Stimulated activated CD4-positive, alpha-beta T cell treated with anti-CD3 and anti-CD28 coated beads, Interleukin-15, amount 100 ng/mL, for 48 hours (primary cell): ENCODE measurements at regions not wholly inside any gene's neighbourhood (a gene's known extent, or its start where the extent isn't known, plus 50 kb on each side); places are given as distances from the start of the nearest gene placed in this dataset.

Source experiments
- DNase-seq, 2 donors: peaks; one replicate each; pipeline ENCODE4 v3.0.0-alpha.2; 2020; ENCODE audit warnings: low read depth in 2 of 2

DNA sequence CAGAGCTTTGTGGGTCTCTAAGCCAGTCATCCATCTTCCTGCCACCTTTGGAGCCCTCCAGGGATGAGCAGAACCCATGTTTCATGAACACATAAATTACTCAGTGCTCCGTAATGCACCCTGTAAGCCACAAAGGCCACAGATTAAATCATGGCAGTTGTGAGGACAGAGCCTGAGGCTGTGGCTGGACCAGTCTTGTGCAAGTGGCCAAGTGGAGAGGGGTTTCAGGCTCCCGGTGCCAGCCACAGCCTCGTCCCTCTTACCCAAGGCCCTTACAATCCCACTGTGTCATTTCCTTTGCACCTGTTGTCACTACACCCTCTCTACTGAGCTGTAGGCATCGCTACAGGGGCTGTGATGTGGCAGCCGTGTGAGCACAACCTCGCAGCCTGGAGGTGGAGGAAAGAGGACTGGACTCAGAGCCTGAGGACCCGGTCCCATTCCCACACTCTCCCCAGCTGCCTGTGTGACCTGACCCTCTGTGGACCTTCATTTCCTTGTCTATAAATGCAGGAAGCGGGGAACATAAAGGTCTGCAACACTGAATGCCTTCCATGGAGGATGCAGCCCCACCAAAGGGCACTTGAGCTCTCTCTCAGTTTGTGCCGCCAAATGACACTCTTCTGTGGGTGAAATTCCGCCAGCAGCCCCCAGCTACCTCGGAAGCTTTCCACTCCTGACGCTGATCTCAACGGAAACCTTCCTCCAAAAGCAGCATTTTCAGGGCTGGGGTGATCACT is 792.0 kb downstream of the UQCRFS1 start:
- DNase-seq: no peak

DNA sequence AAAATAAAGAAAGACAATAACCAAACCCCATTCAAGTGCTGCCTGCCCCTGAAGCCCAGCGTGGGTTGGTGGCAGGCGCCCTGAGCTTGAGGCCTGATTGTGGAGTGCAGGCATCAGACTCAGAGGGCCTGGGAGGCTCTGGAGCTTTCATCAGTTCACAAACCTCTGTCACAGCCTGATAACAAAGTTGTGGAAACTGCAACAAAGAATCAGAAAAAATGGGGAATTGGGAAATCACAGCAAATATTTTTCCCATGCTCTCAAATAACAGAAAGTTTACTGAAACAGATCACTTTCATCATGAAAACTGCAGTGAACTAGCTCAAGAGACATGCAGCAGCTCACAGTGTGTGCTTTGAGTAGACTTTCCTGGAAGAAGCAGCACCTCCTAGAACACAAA is 793.6 kb downstream of the UQCRFS1 start:
- DNase-seq: no peak

DNA sequence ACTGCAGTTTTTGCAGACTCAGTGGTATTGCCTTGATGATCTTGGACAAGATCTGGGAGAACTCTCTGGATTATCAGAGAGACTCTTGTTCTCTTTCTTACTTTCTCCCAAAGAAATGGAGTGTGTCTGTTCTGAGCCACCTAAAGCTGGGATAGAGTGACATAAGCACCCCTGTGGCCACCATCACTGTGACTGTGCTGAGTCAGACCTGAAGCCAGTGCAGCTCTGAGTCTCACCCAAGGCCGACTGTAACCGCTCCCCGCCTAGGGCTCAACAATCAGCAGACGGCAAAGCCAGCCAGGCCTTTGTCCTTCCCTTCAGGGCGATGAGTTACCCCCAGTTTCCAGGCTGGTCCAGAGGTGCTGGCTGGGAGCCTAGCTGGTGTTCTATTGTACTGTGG is 795.6 kb downstream of the UQCRFS1 start:
- no peak for DNase-seq

DNA sequence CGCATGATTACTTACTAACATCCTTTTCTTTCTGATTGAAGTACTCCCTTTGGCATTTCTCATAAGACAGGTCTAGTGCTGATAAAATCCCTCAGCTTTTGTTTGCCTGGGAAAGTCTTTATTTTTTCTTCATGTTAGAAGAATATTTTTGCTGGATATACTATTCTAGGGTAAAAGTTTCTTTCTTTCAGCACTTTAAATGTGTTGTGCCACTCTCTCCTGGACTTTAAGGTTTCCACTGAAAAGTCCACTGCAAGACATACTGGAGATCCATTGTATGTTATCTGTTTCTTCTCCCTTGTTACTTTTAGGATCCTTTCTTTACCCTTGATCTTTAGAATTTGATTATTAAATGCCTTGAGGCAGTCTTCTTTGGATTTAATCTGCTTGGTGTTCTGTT is 796.7 kb downstream of the UQCRFS1 start:
- DNase-seq: no peak

DNA sequence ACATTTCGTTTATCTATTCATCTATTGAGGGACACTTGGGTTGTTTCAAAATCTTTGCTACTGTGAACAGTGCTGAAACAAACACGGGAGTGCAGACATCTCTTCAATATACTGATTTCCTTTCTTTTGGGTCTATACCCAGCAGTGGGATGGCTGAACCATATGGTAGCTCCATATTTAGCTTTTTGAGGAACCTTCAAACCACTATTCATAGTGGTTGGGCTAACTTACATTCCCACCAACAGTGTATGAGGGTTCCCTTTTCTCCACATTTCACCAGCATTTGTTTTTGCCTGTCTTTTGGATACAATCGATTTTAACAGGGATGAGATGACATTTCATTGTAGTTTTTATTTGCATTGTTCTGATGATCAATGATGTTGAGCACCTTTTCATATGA is 798.2 kb downstream of the UQCRFS1 start:
- DNase-seq: no peak

DNA sequence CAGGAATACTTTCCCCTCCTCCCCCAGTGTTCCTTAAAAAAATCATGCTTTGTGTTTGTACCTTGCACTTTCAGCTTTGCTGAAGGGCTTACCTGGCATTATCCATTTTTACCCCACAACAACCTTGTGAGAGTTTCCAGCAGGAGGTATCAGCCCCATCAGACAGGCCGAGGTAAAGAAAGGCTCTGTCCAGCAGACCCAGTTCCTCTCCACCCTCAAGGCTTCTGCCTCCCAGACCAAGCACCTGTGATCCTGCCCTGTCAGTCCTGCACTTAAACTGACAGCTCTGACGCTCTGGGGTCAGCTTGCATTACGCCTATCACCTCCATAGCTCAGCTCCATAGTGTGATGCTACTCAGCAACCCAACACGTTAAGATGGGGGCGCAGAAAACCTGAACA is 803.1 kb downstream of the UQCRFS1 start:
- no peak for DNase-seq

DNA sequence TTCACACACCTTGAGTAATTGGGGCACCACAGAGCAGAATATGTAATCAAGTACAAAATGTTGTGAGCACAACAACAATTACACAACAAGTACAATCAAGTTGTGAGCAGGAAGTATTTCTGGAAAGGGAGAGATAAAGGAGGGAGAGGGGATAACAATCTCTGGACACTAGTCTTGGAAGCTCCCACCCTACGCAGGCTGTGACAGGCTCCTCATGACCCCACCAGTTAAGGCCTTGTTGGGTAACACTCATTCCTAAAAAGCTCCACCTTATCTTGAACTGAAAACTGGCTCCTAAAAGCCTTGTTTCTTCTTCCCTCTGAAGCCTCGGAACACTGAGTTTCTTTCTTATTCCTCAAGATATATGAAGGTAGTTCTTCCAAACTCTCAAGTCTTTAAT is 806.0 kb downstream of the UQCRFS1 start:
- DNase-seq: no peak

DNA sequence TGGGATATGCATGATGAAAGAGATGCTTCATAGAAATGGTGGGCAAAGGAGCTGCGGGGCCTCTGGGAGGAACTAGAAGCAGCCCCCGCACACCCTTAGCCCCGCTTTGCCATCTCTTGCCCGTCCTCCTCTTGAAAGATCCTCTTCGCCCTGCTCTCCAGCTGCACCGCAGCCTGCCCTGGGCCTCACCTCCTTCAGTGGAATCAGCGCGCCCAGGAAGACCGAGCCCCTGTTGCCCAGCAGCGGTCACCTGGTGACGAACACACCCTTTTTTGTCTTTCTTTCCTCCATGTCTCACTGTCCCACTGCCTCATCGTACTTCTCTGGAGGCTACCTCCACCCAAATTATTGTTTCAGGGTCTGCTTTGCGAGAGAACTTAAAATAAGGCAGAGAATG is 807.6 kb downstream of the UQCRFS1 start:
- DNase-seq: no peak

DNA sequence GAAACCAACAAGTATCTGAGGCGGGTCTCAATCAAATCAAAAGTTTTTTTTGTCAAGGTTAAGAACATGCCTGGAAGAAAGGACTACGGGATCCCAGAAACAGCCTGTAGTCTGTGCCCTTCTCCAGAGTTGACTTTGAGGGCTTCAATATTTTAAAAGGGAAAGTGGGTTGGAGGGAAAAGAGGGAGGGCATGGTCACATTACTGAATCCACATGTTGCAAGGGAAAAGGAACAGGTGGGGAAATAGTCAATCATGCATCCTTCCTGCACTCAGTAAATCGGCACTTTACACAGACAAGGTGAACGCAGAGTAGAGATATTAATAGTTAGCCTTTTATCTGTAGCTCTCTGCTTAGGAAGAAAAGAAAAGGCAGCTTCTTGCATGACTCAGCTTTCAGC is 808.5 kb downstream of the UQCRFS1 start:
- DNase-seq: no peak

DNA sequence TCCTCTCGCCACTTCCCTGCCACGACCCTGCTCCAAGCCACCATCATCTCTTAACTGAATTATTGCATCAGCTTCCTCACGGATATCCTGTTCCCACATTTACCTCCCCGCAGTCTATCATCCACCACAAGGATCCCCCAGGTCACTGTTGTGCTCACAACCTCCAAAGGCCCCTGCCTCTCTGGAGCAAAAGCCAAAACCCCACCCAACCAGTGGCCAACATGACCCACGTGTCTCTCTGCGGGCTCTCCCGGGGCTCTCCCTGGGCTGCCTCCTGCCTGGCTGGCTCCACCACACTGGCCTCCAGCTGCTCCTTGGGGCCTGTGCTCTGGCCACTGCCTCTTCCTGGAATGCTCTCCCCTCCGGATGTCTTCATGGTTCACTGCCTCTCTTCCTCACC is 809.3 kb downstream of the UQCRFS1 start:
- no peak for DNase-seq

DNA sequence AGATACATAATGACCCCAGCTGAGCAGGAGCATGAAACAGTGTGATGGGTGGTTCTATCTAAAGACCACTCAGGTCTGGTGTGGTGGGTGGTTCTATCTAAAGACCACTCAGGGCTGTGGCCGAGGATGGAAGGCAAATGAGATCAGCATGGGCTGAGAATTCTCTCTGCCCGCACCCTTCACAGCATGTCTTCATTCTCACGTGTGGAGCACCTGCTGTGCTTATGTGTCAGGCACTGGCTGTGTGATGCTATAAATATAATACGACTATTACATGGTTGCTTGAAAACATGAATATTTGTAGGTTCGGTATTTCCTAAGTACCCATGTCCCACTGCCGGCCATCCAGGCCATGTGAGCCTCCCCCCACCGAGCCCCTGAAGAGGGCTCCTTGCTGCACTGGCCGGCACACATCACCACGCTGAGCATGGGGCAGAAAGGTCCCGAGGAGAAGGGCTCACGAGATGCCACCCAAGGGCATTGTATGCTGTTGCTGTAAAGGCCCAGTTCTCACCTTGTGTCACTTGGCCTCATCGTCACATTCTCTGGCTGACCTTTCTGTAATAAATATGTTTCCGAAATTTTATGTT is 810.2 kb downstream of the UQCRFS1 start:
- no peak for DNase-seq

DNA sequence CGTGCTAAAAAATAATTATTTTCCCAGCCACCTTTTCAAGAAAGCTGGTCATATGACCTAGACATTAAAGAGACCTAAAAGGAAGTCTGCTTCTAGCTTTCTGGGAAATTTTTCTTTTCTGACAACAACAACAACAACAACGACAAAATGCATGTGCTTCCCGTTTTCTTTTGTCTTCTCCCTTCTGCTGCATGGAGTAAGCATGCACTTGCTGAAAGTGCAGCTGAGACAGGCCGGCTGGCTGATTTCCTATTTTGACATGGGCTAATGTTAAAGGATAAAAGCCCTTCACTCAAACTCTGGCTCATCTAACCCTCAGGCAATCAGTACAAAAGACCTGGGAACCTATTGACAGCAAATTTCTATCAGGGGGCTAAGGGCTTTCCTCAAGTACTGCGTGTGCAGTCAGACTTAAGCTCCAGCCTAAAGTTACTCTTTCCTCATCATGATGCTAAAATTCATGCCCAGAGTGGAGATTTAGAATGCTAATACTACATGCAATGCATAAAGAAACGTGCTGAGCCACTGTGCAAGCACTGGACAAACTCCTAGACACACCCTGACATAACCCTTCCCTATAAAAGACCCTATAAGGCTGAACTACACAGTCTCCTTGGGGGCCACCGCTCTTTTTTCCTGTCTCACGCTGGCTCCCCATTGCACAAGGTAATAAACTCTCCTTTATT is 811.1 kb downstream of the UQCRFS1 start:
- DNase-seq: no peak

DNA sequence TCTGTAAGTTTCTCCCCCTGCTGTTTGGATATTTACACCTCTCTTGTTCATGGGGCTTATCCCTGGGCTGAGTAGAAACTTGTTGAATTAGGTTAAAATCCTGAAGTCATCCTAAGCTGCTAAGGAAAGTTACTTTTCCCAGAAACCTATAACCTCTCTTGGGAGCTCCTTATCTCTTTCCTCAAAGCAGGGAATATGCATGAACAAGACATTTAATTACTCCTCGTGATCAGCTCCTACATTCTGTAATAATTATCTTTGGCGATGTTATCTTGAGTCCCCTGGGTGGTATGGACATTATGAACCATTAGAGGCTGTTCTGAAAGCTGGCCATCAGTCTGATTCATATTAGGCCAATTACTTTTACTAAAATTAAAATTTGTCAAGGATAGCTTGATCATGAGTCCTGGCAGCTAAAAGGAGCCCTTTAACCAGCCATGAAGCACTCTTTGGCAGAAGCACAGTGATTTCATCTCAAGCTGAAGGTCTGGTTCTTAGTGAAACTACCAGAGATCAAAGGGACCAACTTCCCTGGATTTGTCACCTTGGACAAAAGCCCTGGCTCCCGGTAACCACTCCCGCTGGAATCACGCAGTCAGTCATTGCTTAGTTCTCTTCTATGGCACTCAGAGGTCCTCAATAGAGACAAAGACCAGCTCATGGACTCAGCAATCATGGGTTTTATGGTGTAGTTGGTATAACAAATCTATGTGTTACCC is 811.8 kb downstream of the UQCRFS1 start:
- no peak for DNase-seq

DNA sequence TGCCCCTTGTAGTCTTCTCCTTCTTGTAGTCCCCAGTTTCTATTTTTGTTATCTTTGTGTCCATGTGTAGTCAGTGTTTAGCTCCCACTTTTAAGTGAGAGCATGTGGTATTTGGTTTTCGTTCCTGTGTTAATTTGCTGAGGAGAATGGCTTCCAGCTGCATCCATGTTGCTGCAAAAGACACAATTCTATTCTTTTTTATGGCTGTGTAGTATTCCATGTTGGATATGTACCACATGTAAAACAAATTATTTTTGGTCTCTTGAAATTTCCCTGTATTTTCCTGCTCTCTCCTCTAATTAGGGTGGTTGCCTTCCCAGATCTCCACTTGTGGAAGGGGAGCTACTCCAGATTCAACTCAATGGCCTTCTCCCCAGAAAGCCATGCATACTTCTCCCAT is 813.8 kb downstream of the UQCRFS1 start:
- DNase-seq: no peak

DNA sequence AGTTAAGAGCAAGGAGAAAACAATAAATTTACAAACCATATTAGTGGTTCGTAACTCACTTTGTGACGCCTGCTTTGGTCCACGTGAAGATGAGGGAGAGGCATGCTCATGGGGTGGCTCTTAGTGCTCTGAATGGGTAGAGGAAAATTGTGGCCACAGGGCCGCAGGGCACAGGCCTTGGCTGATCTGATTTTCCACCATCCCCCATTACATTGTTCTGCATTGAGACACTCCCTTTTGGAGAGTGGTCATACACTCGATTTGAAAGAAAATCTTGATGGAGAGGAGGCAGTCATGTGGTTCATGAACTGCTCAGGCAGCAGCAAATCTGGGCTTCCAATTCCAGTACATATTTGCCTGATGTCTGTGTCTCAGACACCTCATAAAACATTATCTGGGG is 815.2 kb downstream of the UQCRFS1 start:
- no peak for DNase-seq

DNA sequence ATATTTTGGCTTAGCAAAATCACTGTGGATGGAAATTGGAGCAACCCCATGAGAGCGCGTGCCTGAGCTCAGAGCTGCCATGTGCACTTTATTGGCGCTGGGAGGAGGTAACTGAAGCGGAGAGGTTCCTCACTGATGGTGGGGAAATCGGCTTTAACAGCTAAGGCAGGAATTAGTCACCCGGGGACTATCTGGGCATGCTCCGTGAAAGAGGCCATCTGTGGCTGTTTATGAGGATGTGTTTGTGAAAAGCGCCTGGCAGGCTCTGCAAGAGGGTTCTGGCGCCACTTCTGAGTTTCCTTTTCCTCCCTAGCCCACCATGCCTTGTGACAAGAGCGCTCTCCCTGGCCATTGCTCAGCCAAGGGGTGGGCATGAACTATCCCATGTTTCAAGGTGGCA is 815.6 kb downstream of the UQCRFS1 start:
- no peak for DNase-seq

DNA sequence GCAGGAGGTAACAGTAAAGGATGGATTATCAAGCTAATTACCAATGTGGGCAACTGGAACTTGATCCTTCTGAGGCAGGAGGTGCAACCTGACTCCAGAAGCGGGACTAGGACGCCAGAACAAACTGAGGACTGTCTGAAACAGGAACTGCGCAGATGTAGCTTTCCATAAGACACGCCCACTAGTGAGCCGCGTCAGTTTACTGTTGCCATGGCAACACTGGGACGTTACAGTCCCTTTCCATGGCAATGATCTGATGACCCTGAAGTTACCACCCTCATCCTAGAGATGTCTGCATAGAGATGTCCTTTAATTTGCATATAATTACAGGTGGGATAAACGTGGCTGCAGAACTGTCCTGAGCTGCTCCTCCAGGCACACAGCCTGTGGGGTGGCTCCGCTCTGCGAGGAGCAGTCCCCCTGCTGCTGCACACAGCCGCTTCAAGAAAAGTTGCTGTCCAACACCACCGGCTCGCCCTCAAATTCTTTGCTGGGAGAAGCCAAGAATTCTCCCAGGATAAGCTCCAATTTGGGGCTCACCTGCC is 816.6 kb downstream of the UQCRFS1 start:
- DNase-seq: no peak

DNA sequence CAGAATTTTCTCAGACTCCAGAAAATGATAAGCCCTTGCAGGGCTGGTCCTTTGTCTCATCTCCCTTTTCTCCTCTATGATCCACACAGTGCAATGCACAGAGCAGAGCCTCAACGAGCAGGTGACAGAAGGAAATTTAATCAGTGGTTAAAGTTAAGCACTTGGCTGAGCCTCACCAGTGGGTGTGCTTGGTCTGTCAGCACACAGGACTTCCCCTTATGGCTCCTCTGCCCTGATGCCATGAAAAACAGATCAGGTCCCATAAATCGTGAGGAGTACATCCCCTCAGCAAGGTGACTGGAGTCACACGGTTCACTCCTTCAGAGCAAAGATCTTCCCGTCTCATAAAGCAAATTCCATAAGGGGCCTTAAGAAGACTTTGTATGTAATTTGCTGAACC is 818.2 kb downstream of the UQCRFS1 start:
- DNase-seq: no peak

DNA sequence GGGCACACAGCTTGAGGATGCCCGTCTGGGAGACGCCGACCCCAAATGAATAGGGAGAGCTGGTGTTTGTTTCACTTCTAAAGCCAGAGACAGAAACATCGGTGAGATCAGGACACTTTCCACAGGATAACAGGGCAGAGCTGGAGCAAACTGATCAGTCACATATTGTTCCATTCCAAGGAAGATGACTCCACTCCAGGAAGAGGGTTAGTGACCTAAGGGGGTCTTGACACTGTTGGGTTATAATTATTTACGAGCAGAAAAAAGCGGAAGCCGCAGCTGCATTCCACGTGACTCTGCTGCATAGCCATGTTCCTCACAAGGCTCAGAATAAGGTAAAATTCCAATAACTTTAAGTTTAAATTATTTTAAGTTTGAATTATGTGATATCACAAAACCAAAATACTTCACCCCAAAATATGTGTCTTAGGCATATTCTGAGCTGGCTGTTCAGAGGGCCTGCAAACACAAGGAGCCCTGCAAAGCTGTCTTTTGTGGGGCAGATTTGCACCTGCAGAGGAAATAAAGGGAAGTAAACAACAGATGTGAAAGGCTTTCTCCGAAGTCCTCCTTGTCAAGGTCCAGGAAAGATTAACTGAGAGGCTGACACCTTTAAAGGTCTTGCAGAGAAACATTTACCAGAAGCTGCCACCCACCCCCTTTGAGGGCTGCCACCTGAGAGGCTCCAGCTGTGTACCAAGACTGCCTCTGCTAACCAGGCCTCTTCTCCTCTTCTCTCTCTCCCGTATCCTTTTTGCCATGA is 819.2 kb downstream of the UQCRFS1 start:
- DNase-seq: no peak

DNA sequence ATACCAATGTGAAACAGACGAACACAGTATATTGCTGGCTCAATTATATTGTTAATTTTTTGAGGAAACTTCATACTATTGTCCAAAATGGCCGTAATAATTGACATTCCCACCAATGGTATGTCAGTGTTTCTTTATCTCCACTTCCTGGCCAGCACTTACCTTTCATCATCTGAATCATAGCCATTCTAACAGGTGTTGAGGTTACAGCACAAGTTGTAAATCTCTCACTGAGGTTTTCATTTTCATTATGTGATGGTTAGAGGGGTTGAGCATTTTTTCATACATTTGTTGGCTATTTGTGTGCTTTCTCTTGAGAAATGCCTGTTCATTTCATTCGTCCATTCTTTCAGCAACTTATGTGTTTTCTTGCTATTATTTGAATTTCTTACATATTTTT is 824.0 kb downstream of the UQCRFS1 start:
- no peak for DNase-seq

DNA sequence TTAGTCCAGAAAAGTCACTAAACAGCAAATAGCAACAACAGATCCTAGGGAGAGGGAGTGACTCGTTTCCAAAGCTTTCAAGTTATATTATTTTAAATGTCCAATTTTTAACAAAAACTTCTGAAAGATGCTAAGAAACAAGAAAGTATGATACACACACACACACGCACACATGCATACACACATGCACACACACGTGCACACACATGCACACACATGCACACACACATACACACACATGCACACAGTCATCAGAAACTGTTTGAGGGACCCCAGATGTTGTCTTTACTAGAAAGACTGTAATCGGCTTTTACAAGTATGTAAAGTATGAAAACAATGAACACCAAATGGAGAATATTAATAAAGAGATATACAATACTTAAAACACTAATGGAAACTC is 825.4 kb downstream of the UQCRFS1 start:
- no peak for DNase-seq

DNA sequence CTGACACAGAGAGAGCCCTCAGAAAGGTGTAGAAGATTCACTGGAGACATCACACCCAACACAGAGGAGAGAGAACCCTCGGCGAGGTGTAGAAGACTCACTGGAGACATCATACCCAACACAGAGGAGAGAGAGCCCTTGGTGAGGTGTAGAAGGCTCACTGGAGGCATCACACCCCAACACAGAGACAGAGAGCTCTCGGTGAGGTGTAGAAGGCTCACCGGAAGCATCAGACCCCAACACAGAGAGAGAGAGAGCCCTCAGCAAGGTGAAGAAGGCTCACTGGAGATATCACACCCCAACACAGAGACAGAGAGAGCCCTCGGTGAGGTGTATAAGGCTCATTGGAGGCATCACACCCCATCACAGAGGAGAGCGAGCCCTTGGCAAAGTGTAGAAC is 826.5 kb downstream of the UQCRFS1 start:
- no peak for DNase-seq
